Upper lobe of right lung (tissue), 1 donor: ENCODE measurements at regions not wholly inside any gene's neighbourhood (a gene's known extent, or its start where the extent isn't known, plus 50 kb on each side); places are given as distances from the start of the nearest gene placed in this dataset.

Source experiments
- ATAC-seq: fragments of 200-7000 bp; cut with Tn5 transposase; one replicate; pipeline ENCODE4 v1.9.1; 2020; ENCODE audit warnings: mild to moderate bottlenecking, moderate library complexity
- DNase-seq: peaks from one replicate; pipeline ENCODE4 v3.0.0-alpha.2; 2020
- H3K27ac ChIP-seq: fragments of 200-600 bp; one replicate; pipeline ENCODE4 v1.8.0; 2022
- H3K27me3 ChIP-seq: fragments of 200-600 bp; one replicate; pipeline ENCODE4 v1.8.0; 2022; ENCODE audit warnings: mild to moderate bottlenecking
- H3K36me3 ChIP-seq: fragments of 200-600 bp; one replicate; pipeline ENCODE4 v1.8.0; 2022
- H3K4me1 ChIP-seq: fragments of 200-600 bp; one replicate; pipeline ENCODE4 v1.8.0; 2022
- H3K4me3 ChIP-seq: fragments of 200-600 bp; one replicate; pipeline ENCODE4 v1.8.0; 2022; ENCODE audit warnings: mild to moderate bottlenecking
- H3K9me3 ChIP-seq: fragments of 200-600 bp; one replicate; pipeline ENCODE4 v1.8.0; 2022
- CTCF ChIP-seq: fragments of 200-600 bp; IDR thresholded peaks from one replicate; pipeline ENCODE4 v1.8.0; 2022; ENCODE audit warnings: antibody characterized with exemption
- intact Hi-C: fragments of 100-400 bp; cut with DNase I; formaldehyde crosslinking; loops from one replicate; pipeline ENCODE4 v1.11.0; 2022
- donor health status: DM: no; HTN: yes; CAD: no; lungs with severe emphysema.

- ATAC-seq (no peak), DNase-seq (no peak)
- no peak overlapping the region for H3K27ac ChIP-seq
- no peak overlapping the region for H3K4me3 ChIP-seq
- intact Hi-C loops: no loop called here
- no peak for TF ChIP-seq CTCF
- no peaks in the 10 kb centered on the region for H3K36me3 ChIP-seq
- no peaks in the 10 kb centered on the region for H3K4me1 ChIP-seq
- H3K9me3 ChIP-seq: no peaks in the 10 kb centered on the region
- no peaks in the 10 kb centered on the region for H3K27me3 ChIP-seq
Observed at GRCh38 chr2:175580652-175581051, 399.1 kb upstream of the ATP5MC3 start.

- ATAC-seq (peak; percentile 53), DNase-seq (no peak)
- H3K36me3 ChIP-seq: no peaks in the 10 kb centered on the region
- no peak overlapping the region for H3K27ac ChIP-seq
- no peak for TF ChIP-seq CTCF
- H3K27me3 ChIP-seq: no peaks in the 10 kb centered on the region
- H3K9me3 ChIP-seq: no peaks in the 10 kb centered on the region
- no peaks in the 10 kb centered on the region for H3K4me1 ChIP-seq
- H3K4me3 ChIP-seq: no peak overlapping the region
- intact Hi-C loops: no loop called here
Observed at GRCh38 chr2:175579646-175580045, 398.1 kb upstream of the ATP5MC3 start.

GRCh38 chr2:175577368-175577970 lies 396.0 kb upstream of the ATP5MC3 start:
- intact Hi-C loops: no loop called here
- DNase-seq (no peak), ATAC-seq (no peak)
- no peaks in the 10 kb centered on the region for H3K27me3 ChIP-seq
- no peaks in the 10 kb centered on the region for H3K4me1 ChIP-seq
- TF ChIP-seq CTCF: no peak
- no peak overlapping the region for H3K4me3 ChIP-seq
- H3K27ac ChIP-seq: no peak overlapping the region
- no peaks in the 10 kb centered on the region for H3K36me3 ChIP-seq
- H3K9me3 ChIP-seq: no peaks in the 10 kb centered on the region

GRCh38 chr2:175576875-175577274 lies 395.4 kb upstream of the ATP5MC3 start:
- ATAC-seq (no peak), DNase-seq (no peak)
- TF ChIP-seq CTCF: no peak
- Histone ChIP-seq H3K27ac (no peak overlapping the region), H3K4me3 (no peak overlapping the region), H3K27me3 (no peaks in the 10 kb centered on the region), H3K4me1 (no peaks in the 10 kb centered on the region), H3K9me3 (no peaks in the 10 kb centered on the region), H3K36me3 (no peaks in the 10 kb centered on the region)
- intact Hi-C loops: no loop called here

- no peaks in the 10 kb centered on the region for H3K9me3 ChIP-seq
- H3K27ac ChIP-seq: no peak overlapping the region
- H3K36me3 ChIP-seq: no peaks in the 10 kb centered on the region
- DNase-seq: no peak
- H3K4me1 ChIP-seq: no peaks in the 10 kb centered on the region
- intact Hi-C loops: no loop called here
- no peak overlapping the region for H3K4me3 ChIP-seq
- no peak for ATAC-seq
- TF ChIP-seq CTCF: no peak
- no peaks in the 10 kb centered on the region for H3K27me3 ChIP-seq
Observed at GRCh38 chr2:175576270-175576669, 394.8 kb upstream of the ATP5MC3 start.
